RWPE2 (cell line): ENCODE measurements at regions not wholly inside any gene's neighbourhood (a gene's known extent, or its start where the extent isn't known, plus 50 kb on each side); places are given as distances from the start of the nearest gene placed in this dataset.

Experiments
- ATAC-seq: fragments of 200-7000 bp; cut with Tn5 transposase; 3 replicates; pipeline ENCODE4 v1.9.1; 2021; ENCODE audit warnings: low read depth
- DNase-seq: peaks from one replicate; pipeline ENCODE4 v3.0.0-alpha.2; 2020; ENCODE audit warnings: low spot score
- H3K27ac ChIP-seq: fragments of 450-650 bp; 2 replicates; pipeline ENCODE4 v1.5.1; 2017; ENCODE audit warnings: mild to moderate bottlenecking; ENCODE audit not compliant: poor library complexity, severe bottlenecking
- H3K27me3 ChIP-seq: fragments of 250-450 bp; sonication (Bioruptor Pico); 2 replicates; pipeline ENCODE4 v1.5.1; 2021; ENCODE audit warnings: mild to moderate bottlenecking, moderate library complexity; ENCODE audit not compliant: insufficient read depth, poor library complexity, severe bottlenecking
- H3K36me3 ChIP-seq: fragments of 250-450 bp; sonication (Bioruptor Pico); 2 replicates; pipeline ENCODE4 v1.5.1; 2020; ENCODE audit warnings: low read depth, mild to moderate bottlenecking, moderate library complexity
- H3K4me1 ChIP-seq: fragments of 250-450 bp; sonication (Bioruptor Pico); 2 replicates; pipeline ENCODE4 v1.5.1; 2021; ENCODE audit warnings: mild to moderate bottlenecking, moderate library complexity; ENCODE audit not compliant: insufficient read depth, poor library complexity, severe bottlenecking
- H3K4me3 ChIP-seq: fragments of 250-450 bp; sonication (Bioruptor Pico); 2 replicates; pipeline ENCODE4 v1.5.1; 2021; ENCODE audit warnings: mild to moderate bottlenecking, moderate library complexity; ENCODE audit not compliant: severe bottlenecking
- H3K9me3 ChIP-seq: fragments of 250-450 bp; sonication (Bioruptor Pico); 2 replicates; pipeline ENCODE4 v1.5.1; 2021; ENCODE audit warnings: mild to moderate bottlenecking, moderate library complexity; ENCODE audit not compliant: severe bottlenecking
- CTCF ChIP-seq: fragments of 450-650 bp; IDR thresholded peaks from one replicate; pipeline ENCODE4 v1.5.1; 2017; ENCODE audit warnings: mild to moderate bottlenecking, moderate library complexity; ENCODE audit not compliant: poor library complexity, severe bottlenecking

GRCh38 chr6:55016261-55016660, 158.1 kb upstream of the HCRTR2 start:
- no peak overlapping the region for H3K4me3 ChIP-seq
- H3K36me3 ChIP-seq, result no peaks in the 10 kb centered on the region
- H3K27me3 ChIP-seq, result no peaks in the 10 kb centered on the region
- TF ChIP-seq CTCF, result no peak
- ATAC-seq (no peak), DNase-seq (no peak)
- no peak overlapping the region for H3K27ac ChIP-seq
- H3K4me1 ChIP-seq, result peaks cover 5% of the 10 kb centered on the region
- no peaks in the 10 kb centered on the region for H3K9me3 ChIP-seq

DNA sequence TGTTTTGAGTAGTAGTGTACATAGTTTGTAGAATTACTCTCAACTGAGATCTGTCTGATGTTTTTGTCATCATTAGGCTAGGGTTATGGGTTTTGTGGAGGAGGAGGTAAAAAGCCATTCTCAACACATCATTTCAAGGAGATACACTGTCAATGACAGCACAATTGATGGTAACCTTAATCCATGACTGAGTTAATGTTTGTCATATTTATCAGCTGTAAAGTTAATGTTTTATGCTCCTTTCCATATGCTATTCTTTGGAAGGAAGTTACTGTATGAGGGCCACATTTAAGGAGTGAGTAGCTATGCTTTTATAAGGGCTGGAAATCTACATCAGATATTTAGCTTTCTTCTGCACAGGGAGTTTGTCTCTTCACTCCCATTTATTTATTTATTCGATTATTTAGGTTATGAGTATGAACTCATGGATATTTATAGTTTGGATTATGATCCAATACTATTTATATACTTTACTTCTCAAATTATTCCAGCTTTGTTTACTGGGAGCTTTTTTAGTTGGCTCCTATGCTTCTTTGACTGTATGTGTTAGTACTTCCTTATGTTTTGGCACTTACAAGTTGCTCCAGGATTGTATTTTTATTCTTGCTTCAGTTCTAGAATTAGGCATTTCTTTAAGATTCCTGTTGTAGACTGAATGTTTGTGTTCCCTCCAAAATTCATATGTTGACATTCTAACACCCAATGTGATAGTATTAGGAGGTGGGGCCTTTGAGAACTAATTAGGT, 156.6 kb upstream of the HCRTR2 start:
- ATAC-seq (no peak), DNase-seq (no peak)
- Histone ChIP-seq H3K9me3 (no peaks in the 10 kb centered on the region), H3K27ac (no peak overlapping the region), H3K4me3 (no peak overlapping the region), H3K27me3 (no peaks in the 10 kb centered on the region), H3K36me3 (no peaks in the 10 kb centered on the region), H3K4me1 (peaks cover 5% of the 10 kb centered on the region)
- no peak for TF ChIP-seq CTCF

DNA sequence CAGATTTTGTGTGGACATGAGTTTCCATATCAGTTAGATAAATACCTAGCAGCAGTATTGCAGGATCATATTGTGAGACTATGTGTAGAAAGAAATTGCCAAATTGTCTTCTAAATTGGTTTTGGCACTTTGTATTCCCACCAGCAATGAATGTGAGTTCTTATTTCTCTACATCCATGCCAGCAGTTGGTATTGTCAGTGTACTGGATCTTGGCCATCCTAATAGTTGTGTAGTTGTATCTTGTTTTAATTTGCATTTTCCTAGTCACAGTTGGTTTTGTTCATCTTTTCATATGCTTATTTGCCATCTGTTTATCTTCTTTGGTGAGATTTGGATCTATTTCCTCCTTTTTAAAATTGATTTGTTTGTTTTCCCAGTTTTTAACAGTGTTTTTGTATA, 154.7 kb upstream of the HCRTR2 start:
- no peak overlapping the region for H3K4me3 ChIP-seq
- H3K4me1 ChIP-seq, result peaks cover 5% of the 10 kb centered on the region
- no peaks in the 10 kb centered on the region for H3K27me3 ChIP-seq
- no peaks in the 10 kb centered on the region for H3K9me3 ChIP-seq
- TF ChIP-seq CTCF, result no peak
- H3K36me3 ChIP-seq, result no peaks in the 10 kb centered on the region
- no peak for DNase-seq
- ATAC-seq, result no peak
- H3K27ac ChIP-seq, result no peak overlapping the region

DNA sequence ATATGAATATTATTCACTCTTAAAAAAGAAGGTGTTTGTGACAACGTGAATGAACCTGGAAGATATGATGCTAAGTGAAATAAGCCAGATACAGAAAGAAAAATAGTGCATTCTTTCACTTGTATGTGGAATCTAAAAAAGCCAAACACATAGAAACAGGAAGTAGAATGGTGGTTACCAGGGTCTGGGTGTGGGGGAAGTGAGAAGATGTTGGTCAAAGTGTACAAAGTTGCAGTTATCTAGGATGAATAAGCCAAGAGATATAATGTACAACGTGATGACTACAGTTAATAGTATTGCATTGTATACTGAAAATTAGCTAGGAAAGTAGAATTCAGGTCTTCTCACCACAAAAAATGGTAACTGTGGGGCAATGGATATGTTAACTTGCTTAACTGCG, 151.1 kb upstream of the HCRTR2 start:
- H3K36me3 ChIP-seq, result no peaks in the 10 kb centered on the region
- no peak for ATAC-seq
- no peak for TF ChIP-seq CTCF
- H3K9me3 ChIP-seq, result no peaks in the 10 kb centered on the region
- H3K27me3 ChIP-seq, result no peaks in the 10 kb centered on the region
- H3K27ac ChIP-seq, result no peak overlapping the region
- H3K4me3 ChIP-seq, result no peak overlapping the region
- no peaks in the 10 kb centered on the region for H3K4me1 ChIP-seq
- DNase-seq, result no peak

DNA sequence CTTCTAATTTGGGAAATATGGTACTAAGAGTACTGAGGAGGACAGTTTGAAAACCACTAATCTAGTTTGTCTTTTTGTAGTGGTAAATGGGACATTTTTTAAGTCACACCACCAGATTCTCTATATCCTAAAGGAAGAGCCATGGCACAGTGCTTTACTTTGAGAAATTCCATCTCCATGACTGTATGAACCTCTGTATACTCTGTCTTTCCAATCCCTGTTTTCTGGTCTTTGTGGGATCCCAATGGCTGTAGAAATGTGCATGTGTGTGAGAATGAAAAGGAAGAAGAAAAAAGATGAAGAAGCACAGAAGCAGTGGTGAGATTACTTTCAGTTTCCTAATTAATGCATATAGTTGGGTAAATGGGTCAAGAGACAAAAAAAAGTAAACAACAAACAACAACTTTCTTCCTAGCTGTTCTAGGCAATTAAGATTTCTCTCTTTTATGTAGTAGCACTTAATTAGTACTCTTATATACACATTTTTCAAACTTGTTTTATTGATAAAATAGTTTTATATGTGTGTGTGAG, 141.2 kb upstream of the HCRTR2 start:
- Histone ChIP-seq H3K4me1 (no peaks in the 10 kb centered on the region), H3K4me3 (no peak overlapping the region), H3K36me3 (no peaks in the 10 kb centered on the region), H3K9me3 (no peaks in the 10 kb centered on the region), H3K27ac (no peak overlapping the region), H3K27me3 (no peaks in the 10 kb centered on the region)
- DNase-seq (no peak), ATAC-seq (no peak)
- TF ChIP-seq CTCF, result no peak
